GM12878 (cell line): ENCODE measurements at regions not wholly inside any gene's neighbourhood (a gene's known extent, or its start where the extent isn't known, plus 50 kb on each side); places are given as distances from the start of the nearest gene placed in this dataset.

Experiments
- FOS ChIP-seq: IDR thresholded peaks from 3 replicates; pipeline ENCODE4 v1.6.1; 2011; ENCODE audit warnings: borderline replicate concordance; ENCODE audit not compliant: insufficient read length; ENCODE audit errors: extremely low read depth
- FOXK2 ChIP-seq: fragments of 450-650 bp; IDR thresholded peaks from 2 replicates; pipeline ENCODE4 v1.6.1; 2017; ENCODE audit warnings: mild to moderate bottlenecking, moderate library complexity
- POLR2AphosphoS5 ChIP-seq: IDR thresholded peaks from 2 replicates; pipeline ENCODE4 v1.6.1; 2011; ENCODE audit warnings: mild to moderate bottlenecking, low read length, inconsistent platforms
- RBBP5 ChIP-seq: fragments of 200-600 bp; sonication (generic); conservative IDR thresholded peaks from 2 replicates; pipeline ENCODE4 v1.6.1; 2016
- RELB ChIP-seq: fragments of 450-650 bp; IDR thresholded peaks from 2 replicates; pipeline ENCODE4 v1.6.1; 2017; ENCODE audit warnings: low read depth, mild to moderate bottlenecking, moderate library complexity
- REST ChIP-seq: IDR thresholded peaks from 2 replicates; pipeline ENCODE4 v1.6.1; 2012; ENCODE audit warnings: mild to moderate bottlenecking, low read depth, low read length

GRCh38 chr2:196249860-196250259 is 78.5 kb upstream of the STK17B start:
- TF ChIP-seq REST (no peak), POLR2AphosphoS5 (no peak), RBBP5 (no peak), RELB (no peak), FOS (no peak), FOXK2 (no peak)
